HG02678 (cell line): ENCODE measurements at regions not wholly inside any gene's neighbourhood (a gene's known extent, or its start where the extent isn't known, plus 50 kb on each side); places are given as distances from the start of the nearest gene placed in this dataset.
A peak's percentile ranks its signal among the peaks of the same experiment; 100 is the strongest.

Experiments used
- ATAC-seq: cut with Tn5 transposase; IDR thresholded peaks from one replicate; pipeline ENCODE4 v1.9.1; 2021; ENCODE audit warnings: mild to moderate bottlenecking, moderate library complexity; ENCODE audit not compliant: unreplicated experiment

DNA sequence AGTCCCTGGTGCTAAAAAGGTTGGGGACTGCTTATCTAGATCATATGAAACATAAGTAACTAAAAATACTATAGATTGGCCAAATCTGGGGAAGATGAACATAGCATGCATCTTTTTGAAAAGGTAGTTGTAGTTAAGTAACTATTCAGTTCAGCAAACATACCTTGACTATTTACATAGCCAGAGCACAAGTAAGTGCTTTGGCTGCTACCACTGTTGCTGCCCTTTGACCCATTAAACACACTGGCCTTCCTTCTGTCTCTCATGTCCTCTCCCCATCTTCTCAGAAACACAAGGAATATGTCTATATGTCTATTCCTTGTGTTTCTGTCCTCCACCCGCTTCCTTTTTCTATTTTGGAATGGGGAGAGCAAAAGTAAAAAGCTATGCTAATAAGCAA, 87.9 kb upstream of the SPRY1 start:
- no peak for ATAC-seq

DNA sequence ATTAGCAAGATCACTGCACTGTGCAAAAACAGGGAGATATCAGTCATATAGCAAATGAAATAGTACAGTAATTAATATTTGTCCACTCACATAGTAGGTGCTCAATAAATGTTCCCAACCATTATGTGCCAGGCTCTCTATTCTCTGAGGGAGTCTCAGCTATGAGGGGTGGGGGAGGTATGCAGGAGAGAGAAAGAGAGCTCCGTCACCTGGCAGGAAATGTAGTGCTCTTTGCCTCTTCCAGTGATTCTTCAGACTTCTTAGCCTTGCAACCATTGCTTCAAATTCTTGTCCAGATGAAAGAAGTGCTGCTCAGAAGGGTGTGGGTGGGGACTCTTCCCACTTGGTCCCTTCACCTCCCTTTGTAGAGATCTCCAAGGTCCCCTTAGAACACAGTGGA, 84.5 kb upstream of the SPRY1 start:
- ATAC-seq, result no peak

GRCh38 chr4:123312951-123313592, 83.5 kb upstream of the SPRY1 start:
- ATAC-seq, result no peak

GRCh38 chr4:123315617-123316016, 81.0 kb upstream of the SPRY1 start:
- no peak for ATAC-seq

DNA sequence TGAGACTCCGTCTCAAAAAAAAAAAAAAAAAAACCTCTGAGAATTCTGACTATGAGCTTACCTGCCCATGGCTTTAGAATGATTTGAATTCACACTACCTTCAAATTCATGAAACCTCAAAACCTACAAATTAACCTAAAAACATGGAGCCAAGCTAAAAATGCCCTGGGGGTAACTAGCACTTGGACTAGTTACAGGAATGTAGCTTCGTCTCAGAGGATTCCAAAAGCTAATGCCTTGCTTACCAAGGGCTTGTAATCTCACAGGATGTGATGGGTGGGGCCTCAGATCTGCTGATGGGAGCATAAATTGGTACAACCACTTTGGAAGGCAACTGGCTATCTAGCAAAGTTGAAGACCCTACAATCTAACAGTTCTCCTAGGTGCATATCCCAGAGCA, 79.4 kb upstream of the SPRY1 start:
- ATAC-seq, result no peak

DNA sequence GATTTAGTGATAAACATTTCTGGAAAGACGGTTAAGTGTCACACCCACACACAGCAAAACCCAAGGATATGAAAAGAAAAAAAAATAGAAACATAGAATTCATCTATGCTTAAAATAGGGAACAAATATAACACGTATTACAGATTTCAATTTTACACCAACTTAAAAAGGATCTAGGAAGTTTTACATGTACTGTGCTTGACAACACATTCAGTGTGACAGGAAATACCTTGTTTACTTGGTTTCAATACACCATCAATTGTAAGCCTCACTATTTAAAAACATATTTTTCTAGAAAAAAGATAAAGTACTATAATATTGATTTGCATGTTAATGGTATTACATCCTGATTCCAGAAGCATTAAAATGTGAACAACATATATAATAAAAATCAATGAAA, 77.0 kb upstream of the SPRY1 start:
- no peak for ATAC-seq

DNA sequence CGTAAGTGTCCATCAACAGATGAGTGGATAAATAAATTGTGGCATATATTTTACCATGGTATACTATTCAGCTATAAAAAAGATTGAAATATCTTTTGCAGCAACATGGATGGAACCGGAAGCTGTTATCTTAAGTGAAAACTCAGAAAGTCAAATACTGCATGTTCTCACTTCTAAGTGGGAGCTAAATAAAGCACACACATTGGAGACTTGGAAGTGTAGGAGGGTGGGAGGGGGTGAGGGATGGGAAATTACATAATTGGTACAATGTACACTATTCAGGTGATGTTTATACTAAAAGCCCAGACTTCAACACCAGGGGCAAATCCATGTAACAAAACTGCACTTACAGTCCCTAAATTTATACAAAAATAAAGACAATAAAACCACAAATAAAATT, 72.6 kb upstream of the SPRY1 start:
- no peak for ATAC-seq

DNA sequence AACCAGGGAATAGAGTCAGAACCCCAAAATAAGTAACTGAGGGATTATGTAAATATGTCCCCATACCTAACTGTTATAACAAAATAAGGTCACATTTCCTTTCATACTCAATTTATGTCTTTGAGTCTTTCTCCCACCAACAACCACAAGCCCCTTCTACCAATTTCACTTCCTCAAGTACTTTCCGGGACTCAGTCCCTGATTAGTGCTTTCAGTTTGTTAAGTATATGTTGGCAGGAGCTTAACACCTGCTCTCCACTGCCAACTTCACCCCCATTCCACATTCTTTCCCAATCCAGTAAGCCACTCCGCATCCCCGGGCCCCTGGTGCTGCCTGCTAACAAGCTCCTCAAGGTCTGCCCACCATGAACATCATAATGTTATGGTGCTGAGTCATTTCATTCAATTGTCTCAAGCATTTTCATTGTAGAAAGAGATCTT, 71.3 kb upstream of the SPRY1 start:
- ATAC-seq, result peak; percentile 98

GRCh38 chr4:123327346-123327745, 69.2 kb upstream of the SPRY1 start:
- no peak for ATAC-seq

DNA sequence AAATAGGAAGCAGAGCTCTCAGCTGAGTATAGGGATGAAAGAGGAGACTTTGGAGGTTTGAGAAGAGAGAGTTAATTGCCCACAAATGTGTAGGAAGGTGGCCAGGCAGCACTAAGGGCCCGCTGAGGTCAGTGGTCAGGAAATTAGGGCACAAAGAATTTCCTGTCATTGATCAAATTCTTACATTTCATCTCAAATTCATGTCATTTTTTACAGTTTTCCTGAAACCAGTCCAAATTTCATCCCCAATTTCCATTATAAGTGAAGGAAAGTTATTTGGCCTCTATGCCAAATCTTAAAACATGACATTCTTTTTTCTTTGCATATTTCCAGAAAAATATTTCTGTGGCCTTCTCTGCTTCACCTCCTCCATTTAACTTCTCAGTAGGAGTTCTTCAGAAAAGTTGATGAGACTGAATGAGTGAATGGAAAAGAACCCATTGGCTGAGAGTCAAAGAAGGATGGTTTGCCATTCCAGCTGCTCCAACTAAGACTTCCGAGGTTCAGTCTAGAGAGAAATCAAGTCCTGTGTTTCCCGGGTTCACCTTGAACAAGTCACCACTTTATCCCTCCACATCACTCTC, 68.7 kb upstream of the SPRY1 start:
- ATAC-seq, result no peak

DNA sequence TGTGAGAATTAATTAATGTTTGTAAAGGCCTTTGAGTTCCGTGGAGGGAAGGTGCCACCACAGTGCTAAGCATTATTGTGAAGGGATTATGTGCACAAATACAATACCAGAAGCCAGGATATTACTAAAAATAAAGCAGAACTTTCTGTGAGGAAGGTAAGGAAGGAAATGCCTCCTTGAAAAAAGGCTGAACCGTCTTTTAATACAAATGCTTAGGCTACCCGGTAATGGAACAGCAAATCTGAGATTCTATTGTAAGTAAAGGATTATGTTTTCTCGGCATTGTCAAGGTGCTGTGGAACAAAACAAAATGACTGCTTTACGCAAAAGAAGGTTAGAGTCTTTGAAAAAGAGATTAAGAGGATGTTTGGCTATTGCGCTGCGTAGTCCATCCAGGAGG, 57.9 kb upstream of the SPRY1 start:
- ATAC-seq, result no peak

DNA sequence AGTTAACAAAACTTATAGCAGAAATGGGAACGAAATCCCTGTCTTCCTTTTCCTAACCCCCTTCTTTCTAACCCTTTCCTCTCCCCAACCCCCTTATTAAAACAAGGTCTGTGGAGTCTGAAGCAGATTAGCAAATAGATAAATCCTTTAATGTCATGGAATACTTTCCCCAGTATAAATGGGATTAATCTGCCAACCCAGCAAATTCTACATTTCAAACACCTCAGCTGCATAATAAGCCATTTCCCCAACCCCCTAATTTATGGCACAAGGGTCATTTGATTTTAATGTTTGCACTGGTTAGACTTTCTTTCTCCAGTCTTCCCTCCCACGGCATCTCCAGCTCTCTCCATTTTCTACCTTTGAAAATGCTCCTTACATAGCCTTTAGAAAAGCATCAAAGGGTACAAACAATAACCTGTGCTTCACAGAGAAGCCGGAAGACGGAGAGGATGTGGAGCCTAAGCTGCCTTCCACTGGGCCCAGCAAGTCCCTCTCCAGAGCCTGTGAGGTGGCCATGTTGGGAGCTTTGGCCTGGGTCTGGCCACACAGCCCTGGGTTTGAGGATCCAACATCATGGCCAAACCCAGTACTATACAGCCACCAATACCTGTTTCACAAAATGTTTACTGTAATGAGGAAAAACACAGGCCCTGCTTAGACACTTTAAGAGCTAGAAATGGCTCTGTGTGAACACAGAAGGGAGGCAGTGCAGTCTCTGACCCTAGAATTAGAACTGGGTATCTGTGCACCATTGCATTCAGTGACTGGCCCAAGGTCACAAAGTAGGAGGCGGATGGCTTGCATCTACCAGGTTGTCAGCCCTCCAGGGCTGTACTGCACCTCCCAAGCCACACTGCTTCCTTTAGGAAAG, 56.9 kb upstream of the SPRY1 start:
- ATAC-seq, result no peak

DNA sequence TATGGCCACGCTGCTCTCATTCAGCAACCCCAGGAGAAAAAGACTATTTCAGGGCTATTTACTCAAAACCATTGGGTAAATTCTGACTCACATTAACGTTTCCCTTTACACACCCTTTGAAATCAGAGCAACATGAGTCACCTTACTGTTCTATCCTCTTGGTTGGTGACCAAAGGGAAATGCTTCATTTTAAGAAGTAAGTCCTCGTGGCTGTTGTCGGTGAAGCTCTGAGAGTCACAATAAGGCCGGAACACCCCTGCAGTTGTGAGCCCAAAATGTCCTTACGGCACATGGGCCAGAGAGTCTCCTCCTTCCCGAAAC, 56.3 kb upstream of the SPRY1 start:
- ATAC-seq, result no peak

GRCh38 chr4:123342498-123342897, 54.1 kb upstream of the SPRY1 start:
- ATAC-seq, result no peak

GRCh38 chr4:123343400-123344041, 53.1 kb upstream of the SPRY1 start:
- no peak for ATAC-seq

- no peak for ATAC-seq
These were observed 51.3 kb upstream of the SPRY1 start for GRCh38 chr4:123345137-123345934.

- no peak for ATAC-seq
These were observed 50.7 kb upstream of the SPRY1 start for GRCh38 chr4:123345935-123346300.

- no peak for ATAC-seq
These were observed 50.2 kb upstream of the SPRY1 start for GRCh38 chr4:123346330-123346940.
